HG03064 (cell line): ENCODE measurements at regions not wholly inside any gene's neighbourhood (a gene's known extent, or its start where the extent isn't known, plus 50 kb on each side); places are given as distances from the start of the nearest gene placed in this dataset.
A peak's percentile ranks its signal among the peaks of the same experiment; 100 is the strongest.
"Not testable (repeated sequence)": the region's sequence is repeated elsewhere in the genome, so short reads cannot be mapped to it uniquely, and the experiment has no call there.

Source experiments
- ATAC-seq: cut with Tn5 transposase; IDR thresholded peaks from one replicate; pipeline ENCODE4 v1.9.1; 2021; ENCODE audit warnings: low read depth; ENCODE audit not compliant: unreplicated experiment

GRCh38 chrX:113790987-113791386, 792.9 kb upstream of the HTR2C start:
- no peak for ATAC-seq

DNA sequence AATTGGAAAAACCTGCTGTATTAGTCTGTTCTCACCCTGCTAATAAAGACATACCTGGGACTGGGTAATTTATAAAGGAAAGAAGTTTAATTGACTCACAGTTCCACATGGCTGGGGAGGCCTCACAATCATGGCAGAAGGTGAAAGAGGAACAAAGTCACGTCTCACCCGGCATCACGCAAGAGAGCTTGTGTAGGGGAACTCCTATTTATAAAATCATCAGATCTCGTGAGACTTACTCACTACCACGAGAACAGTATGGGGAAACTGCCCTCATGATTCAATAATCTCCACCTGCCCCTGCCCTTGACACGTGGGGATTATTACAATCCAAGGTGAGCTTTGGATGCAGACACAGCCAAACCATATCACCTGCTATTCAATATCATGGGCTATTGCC, 799.1 kb upstream of the HTR2C start:
- not testable (repeated sequence) for ATAC-seq

DNA sequence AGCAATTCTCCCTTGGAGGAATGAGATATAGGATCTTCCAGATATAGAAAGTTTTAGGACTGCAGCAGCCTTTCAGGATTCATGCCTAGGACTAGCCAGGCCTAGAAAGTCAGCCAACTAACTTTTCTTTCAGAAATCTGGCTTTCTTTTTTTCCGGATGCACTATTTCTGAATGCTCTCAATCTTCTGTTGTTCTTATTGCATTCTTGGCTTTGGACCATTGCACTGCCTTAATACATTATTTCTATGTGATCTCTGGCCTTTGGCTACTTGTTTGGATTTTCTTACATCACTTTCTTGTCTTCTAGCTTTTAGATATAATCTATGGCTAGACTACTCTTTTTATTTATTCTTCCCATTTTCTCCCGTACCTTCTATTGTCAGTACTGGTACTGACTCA, 813.1 kb upstream of the HTR2C start:
- no peak for ATAC-seq

- ATAC-seq: no peak
Measured at GRCh38 chrX:113770071-113770470, 813.8 kb upstream of the HTR2C start.

GRCh38 chrX:113759422-113759821, 824.5 kb upstream of the HTR2C start:
- no peak for ATAC-seq

DNA sequence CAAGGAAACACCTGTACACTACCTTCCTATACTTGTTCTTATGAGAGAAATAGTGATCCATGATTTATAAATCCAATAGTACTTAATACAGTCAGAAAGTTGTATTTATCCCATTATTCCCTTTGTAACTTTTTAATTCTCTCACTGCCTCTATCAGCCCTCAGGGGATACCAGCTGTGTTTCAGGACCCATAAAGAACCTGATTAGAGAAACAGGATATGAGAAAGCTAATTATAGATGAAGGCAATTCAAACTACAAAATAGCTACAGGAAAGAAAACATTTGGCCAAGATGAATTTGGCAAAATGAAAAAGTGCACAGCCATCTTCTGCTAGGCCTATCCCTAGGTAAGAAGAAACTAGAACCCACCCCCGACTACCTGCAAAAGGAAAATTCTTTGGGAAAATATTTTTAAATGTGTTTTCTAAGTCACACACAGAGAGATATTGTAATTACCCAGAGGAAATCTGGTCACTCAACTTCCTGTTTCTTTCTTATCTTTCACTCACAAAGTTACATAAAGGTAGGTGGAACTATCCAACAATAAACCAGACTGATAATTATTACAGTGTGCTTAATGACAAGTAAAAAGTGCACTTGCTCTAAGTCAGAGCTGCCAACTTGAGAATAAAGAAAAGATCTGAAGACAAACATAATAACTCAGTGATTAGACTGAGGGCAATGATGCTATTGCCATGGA, 836.5 kb upstream of the HTR2C start:
- peak; percentile 62 for ATAC-seq

DNA sequence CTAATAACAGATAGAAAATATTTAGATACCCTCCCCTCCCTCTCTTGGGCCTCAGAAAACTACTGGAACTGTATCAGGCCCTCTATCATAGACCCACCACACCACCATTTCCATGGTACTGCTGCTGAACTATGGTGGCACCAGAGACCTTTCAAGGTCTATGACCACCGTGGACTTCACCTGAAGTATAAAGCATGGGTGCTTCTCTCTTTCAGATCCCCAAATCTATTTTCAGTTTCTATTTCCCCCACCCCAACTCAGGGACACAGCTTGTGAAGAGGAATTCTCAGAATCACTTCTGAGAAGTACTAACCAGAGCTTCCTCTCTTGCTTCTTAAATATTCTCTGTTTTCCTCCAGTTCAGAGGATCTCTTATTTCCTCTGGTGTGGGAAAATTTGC, 840.8 kb upstream of the HTR2C start:
- no peak for ATAC-seq

- no peak for ATAC-seq
Measured at GRCh38 chrX:113741744-113742143, 842.1 kb upstream of the HTR2C start.

GRCh38 chrX:113728937-113729336, 854.9 kb upstream of the HTR2C start:
- ATAC-seq: no peak

GRCh38 chrX:113726898-113727297, 857.0 kb upstream of the HTR2C start:
- peak; percentile 27 for ATAC-seq

DNA sequence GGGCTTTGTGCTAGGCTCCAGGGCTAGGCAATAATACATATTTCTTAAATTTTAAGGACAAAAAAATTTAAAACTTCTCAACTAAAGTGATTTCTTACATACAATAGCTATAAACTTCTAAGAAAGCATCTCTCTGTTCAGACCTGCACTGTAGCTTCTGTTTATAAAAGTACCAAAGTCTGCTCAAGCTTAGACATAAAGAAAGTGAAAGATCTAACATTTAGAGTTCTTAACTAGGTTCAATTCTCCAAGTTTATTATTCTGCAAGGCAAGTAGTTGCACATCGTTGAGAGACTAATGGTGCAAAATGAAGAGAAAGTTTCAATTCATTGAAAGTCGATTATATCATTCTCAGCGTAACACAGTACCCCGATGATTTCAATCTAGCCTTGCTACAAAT, 857.4 kb upstream of the HTR2C start:
- ATAC-seq: peak; percentile 48

- ATAC-seq: peak; percentile 58
Measured at GRCh38 chrX:113726009-113726408, 857.9 kb upstream of the HTR2C start.

- no peak for ATAC-seq
Measured at GRCh38 chrX:113699939-113700338, 859.3 kb upstream of the AMOT start.

DNA sequence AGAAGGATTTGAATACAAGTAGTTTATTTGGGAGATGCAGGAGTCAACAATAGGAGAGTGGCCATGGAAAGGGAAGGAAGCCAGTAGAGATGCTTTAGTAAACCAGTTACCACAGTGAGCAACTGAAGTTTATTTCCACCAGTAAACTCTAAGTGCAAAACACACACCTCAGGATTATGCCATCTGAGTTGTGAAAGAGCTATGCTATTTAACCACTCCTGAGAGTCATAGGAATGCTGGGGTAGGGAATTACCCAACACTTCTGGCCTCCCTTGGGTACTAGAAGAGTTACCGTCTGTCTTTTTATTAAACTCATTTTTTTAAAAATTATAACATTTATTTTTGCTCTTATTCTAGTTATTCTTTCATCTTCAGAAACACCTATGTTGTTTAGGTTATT, 834.6 kb upstream of the AMOT start:
- ATAC-seq: no peak

GRCh38 chrX:113651306-113651705, 810.7 kb upstream of the AMOT start:
- ATAC-seq: no peak

GRCh38 chrX:113644426-113644825, 803.8 kb upstream of the AMOT start:
- ATAC-seq: no peak

GRCh38 chrX:113634565-113634964, 793.9 kb upstream of the AMOT start:
- ATAC-seq: no peak

DNA sequence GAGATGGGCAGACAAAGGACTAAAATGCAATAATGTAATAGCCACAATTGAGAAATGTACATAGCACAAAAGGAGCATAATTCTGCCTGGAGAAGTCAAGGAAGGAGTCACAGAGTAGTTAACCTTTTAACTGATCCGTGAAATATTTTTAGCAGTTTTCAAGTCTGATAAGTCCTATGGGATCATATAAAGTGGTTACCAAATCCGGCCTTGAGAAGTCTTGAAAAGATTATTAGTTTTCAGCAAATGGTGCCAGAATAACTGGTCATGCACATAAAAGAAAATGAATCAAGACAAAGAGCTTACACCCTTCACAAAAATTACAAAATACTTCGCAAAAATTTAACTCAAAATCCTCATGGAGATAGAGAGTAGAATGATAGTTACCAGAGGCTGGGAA, 788.7 kb upstream of the AMOT start:
- ATAC-seq: no peak

DNA sequence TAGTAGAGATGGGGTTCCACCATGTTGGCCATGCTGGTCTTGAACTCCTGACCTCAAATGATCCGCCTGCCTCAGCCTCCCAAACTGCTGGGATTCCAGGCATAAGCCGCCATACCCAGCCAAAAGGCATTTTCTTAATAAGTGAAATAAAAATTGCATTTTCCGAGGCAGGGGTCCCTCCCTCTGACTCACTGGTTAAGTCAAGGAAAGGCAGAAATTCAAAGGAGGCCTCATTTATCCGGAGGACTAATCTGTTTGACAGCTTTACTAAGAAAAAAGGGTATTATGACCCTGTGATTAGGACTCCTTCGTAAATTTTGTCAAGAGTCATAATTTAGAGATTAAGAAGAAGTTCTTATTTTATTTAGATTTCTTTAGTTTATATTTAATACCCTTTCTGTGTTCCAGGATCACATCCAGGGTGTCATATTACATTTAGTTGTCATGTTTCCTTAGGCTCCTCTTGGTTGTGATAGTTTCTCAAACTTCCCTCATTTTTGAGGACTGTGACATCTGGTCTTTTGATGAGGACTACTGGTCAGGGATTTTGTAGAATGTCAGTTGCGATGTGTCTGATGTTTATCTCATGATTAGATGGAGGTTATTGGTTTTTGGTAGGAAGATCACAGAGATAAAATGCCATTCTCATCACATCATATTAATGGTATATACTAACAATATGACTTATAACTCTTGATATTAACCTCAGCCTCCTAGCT, 753.7 kb upstream of the AMOT start:
- no peak for ATAC-seq

- no peak for ATAC-seq
Measured at GRCh38 chrX:113586281-113586898, 745.8 kb upstream of the AMOT start.

DNA sequence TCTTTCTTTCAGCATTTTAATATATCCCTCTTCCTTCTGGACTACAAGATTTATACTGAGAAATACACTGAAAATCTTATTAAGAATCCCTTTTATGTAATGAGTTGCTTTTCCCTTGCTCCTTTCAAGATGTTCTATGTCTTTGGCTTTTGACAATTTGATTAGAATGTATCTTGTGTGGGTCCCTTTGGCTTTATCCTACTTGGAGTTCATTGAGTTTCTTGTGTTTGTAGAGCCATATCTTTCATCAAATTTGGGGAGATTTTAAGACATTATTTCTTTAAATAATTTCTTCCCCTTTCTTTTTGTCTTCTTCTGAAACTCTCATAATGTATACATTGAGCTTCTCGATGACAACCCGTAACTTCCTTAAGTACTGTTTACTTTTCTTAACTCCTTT, 739.9 kb upstream of the AMOT start:
- ATAC-seq: no peak

DNA sequence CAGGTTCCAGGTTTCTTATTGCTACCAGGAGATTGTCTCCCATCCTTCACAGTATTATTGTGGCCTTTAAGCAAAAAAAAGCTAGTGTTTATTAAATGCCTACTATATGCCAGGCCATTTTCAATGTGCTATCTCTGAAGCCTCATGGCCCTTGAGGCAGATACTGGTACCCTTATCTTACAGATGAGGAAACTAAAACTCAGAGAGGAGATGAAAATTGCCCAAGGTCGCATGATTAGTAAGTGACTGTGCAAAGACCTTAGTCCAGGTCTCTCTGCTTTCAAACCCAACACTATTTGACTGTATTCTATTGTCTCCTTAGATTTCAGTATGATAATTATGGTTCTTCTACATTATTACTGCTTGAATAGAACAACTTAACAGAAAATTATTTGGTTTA, 717.9 kb upstream of the AMOT start:
- ATAC-seq: no peak
